Activated T-cell treated with anti-CD3 and anti-CD28 coated beads for 48 hours (primary cell): ENCODE measurements at regions not wholly inside any gene's neighbourhood (a gene's known extent, or its start where the extent isn't known, plus 50 kb on each side); places are given as distances from the start of the nearest gene placed in this dataset.
"Not testable (repeated sequence)": the region's sequence is repeated elsewhere in the genome, so short reads cannot be mapped to it uniquely, and the experiment has no call there.

Source experiments
- DNase-seq: peaks from one replicate; pipeline ENCODE4 v3.0.0-alpha.2; 2020; ENCODE audit warnings: low read depth

DNA sequence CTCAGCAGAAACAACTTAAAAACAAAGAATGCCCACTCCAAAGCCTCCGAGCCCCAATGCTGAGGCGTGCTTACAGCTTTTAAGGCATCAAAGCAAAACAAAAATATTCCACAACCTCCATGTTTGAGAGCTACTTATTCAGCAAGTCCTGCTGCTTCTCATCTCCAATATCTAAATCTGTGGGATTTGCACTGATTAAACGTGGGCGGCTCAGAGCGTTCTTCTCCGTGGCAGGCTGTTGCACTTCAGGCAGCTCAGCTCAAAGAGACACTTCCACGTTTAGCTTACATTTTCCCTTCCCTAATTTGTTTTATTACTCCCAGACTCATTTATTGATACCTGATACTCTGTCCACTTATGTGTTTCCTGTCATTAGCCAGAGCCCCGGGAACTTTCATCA is 282.6 kb upstream of the MCTP2 start:
- no peak for DNase-seq

DNA sequence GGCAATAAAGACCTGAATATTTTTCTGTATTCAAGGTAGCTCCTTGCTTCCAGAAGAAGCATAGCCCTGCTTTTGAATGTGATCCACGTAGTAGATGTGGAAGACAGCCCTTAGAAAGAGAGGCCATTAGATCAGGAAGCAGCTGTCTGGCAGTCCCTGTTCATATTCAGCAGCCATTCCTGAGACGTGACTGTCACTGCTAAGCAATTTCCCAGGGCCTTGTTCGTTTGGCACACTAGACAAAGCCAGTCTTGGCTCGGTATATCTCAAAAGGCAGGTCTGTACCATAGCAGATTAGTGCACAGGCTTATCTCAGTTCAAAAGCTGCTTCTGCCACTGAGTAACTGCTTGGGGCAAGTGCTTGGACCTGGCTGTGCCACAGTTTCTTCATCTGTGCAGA is 287.8 kb upstream of the MCTP2 start:
- no peak for DNase-seq

DNA sequence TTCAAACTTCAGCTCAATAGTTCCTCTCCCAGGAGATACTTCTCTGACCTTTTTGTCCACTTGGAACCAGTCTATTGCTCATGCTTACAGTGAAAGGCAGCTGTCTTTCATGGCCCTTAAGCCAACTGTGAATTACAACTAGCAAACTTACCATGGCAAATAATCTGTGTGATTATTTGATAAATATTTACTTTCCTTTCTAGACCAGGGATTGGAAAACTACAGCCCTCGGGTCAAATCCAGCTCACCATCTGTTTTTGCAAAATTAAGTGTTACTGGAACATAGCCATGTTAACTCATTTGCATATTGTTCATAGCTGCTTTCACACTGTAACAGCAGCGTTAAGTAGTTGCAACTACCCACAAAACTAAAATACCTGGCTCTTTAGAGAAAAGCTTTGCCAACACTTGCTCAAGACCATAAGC is 289.1 kb upstream of the MCTP2 start:
- DNase-seq: no peak

DNA sequence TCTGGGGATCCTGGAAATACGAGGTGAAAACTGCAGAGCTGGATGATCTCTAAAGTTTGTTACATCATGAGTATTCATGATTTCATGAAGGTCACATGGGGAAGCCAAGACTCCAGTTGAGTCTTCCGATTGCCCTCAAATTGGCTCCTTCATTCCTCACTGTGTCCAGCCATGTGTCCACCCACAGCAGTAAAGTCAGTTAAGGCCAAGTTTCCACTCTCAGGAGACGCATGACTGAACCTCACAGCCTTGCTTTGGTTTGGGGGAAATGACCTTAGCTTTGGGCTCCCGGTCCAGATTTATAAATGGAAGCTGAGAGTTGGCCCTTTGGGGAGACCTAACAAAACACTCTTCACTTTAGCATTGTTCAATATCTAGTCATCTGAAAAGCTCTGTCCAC is 289.7 kb upstream of the MCTP2 start:
- DNase-seq: no peak

DNA sequence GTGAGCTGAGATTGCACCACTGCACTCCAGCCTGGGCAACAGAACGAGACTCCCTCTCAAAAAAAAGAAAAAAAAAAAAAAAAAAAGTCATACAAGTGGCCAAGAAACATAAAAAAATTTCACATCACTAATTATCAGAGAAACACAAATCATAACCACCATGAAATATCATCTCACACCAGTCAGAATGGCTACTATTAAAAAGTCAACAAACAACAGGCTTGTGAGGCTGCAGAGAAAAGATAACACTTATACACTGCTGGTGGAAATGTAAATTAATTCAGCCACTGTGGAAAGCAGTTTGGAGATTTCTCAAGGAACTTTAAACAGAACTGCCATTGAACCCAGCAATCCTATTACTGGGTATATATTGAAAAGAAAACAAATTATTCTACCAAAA is 291.1 kb upstream of the MCTP2 start:
- DNase-seq: no peak

DNA sequence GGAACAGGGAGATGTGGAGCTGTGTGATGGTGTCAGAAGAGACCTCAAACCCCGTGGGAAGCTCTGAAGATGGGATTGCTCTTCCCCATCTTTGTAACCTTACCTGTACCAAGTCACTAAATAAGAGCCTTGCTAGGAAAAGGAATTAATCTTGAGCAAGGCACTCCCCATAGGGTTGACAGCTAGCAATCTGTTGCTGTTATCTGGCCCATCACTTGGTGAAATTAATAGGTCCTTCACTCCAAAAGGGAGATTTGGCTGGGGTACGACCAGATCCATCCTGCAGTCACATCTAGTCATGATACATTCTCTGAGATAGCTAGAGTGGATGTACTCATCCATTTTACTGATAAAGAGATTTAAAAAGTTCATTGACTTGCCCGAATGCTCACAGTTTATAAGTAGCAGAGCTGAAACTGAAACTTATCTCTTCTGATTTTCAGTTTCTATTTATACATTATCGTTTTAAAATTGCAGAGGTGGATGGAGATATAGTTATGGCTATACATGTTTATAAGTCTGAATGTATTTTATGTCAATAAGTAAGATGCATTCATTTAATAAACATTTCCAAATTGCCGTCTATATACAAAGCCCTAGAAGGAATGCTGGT is 299.1 kb upstream of the MCTP2 start:
- no peak for DNase-seq

DNA sequence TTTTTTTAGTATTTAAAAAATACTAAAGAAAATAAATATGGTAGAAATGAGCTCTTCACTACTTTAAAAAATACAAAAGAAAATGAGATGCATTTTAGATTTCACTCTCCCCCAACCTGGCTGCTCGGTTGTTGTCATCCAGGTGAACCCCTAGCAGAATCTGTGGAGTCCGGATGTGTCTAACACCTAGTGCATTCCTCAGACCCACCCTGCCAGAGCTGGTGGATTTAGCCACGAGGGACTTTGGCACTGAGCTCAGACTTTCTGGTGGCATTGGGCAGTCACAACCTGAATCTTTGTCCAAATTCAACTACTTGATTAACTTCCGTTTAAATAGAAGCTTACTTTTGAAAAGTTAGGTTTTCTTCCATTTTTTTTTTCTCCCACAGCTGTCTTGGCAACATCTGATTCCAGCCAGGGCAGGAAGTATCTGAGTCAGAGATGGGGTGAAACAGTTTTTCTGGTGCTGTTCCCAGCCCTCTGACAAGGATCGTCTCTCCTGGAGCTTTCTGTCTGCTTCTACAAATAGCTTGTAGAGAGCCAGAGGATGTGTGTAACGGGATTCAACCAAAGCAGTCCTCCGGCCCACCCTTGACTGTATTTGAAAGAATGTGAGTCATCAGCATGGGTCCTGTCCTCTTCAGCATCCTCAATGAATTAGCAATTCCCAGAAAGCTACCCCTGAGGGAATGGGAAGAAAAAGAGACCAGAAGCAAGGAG is 301.8 kb upstream of the MCTP2 start:
- no peak for DNase-seq

DNA sequence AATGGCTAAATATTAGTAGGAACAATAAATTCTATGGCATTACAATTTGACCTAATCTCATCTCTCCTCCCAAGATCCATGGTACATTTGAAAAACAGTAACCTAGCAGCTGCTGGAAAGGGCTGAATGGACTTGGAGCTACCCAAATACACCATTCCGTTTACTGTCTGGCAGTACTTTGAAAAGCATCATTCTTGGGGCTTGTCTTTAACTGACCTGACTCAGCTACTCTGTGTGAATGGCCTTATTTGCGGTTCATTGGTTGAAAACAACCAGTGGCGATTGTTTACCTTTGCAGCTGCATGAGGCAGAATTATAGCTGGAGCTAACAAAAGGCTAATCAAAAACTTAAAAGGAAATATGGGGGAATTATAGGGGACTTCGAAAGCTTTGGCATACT is 311.2 kb upstream of the MCTP2 start:
- DNase-seq: no peak

DNA sequence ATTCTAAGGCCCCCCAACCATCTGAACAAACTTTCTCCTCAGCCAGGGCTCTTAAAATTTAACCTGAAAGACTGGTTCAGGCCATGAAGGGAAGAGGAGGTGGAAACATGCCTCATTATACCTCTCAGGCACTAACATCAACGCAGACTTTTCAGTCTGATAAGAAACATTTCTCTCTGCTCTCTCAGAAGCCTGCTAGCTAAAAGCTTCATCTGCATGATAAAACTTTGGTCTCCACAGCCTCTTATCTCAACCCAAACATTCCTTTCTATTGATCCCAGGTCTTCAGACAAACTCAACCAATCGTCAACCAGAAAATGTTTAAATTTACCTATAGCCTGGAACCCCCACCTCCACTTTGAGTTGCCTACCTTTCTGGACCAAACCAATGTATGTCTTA is 312.6 kb upstream of the MCTP2 start:
- not testable (repeated sequence) for DNase-seq

DNA sequence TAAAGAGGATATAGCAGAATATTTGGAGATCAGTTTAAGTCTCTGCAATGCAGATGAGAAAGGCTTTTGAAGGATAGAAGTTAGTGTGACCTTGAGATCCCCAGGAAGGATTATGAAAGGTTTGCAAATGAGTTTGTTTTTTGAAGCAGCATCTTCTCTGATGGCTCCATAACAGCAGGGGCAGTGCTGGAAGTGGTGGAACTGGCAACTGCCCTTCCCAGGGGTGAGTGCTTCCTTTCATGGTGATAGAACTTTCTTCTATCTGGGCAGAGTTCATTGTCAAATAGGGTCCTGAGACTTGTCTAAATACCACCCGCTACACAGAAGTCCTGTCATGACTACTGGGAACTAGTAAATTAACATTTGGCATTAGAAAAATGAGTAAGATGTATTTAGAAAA is 314.2 kb upstream of the MCTP2 start:
- no peak for DNase-seq

DNA sequence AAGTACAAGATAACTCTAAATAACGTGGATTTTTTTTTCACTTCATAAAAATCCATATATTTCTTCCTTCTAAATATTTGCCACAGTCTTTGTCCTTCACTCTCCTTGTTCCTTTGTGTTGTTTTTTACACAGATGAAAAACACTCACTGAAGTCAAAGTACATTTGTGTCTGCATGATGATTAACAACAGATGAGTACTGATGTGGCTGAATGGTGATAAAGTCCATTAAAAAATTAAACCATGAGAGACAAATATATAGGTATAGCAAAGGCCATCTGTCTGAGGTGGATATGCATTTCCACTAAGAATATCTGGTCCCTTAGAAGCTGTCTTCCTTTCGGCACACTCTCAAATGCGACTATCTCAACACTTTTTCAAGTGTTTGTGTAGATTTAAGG is 317.5 kb upstream of the MCTP2 start:
- no peak for DNase-seq

DNA sequence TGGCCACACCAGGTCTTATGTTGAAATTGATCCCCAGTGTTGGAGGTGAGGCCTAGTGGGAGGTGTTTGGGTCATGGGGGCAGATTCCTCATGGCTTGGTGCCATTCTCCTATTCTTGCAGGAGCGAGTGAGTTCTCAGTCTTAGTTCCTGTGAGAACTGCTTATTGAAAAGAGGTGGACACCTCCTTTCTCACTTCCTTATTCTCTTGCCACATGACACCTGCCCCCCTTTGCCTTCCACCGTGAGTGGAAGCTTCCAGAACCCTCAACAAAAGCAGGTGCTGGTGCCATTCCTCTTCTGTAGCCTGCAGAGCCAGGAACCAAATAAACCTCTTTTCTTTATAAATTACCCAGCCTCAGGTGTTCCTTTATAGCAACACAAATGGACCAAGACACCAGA is 318.1 kb upstream of the MCTP2 start:
- no peak for DNase-seq

DNA sequence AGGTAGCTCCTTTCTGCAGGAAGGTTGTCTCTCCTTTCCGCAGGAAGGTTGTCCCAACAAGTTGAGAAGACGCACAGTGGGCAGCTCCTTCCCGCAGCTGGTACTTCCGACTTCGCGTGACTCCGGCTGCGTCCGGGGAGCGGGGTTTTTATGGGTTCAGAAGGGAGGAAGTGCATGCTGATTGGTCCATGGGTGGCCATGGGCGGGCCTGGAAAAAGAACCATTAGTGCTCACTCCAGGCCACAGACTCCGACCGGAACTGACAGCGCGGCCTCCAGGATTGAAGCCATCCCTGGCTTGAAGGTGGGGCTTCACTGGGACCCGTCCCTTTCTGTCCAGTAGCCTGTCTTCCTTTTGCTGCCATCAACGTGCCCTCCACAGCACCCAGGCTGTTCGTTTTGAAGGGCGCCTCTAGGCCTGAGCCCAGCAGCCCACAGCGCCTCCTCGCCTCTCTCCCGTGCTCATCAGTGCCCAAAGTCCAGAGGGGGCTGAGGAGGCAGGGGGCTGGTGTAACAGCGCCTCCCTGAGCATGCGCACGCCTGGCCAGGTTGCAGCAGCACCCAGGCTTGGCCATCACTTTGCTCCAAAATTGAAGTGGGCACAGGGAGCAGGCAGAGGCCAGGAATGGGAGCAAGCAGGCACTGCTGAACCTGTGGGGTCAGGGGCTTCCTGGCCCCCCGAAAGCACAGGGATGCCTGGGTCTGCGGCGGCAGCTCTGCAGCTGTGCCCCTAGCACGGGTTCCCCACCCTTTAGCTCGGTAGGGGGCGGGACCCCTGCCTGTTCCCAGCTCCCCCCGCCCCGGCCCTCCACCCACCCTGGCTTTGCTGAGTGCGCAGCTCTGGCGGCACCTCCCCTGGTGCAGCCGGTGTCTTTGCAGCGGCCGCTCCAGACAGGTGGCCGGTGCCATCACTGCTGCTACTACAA is 330.6 kb upstream of the MCTP2 start:
- DNase-seq: no peak

DNA sequence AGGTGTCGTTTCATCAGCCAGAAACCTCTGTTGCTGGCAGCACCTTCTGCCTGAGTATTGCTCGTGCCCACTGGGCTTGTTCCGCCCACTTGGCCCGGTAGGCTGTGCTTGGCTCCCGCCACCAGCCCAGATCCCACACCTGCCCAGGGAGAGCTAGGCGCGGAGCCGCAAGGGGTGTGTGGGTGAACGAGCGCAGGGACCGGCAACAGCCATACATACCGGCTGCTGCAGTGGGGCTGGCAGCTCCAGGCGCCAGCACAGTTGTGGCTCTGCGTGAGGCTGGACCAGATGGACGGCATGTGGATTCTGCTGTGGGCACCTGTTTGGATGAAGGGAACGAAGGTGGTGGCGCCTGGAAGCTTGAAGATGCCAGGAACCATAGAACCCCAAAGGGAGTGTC is 331.5 kb upstream of the MCTP2 start:
- no peak for DNase-seq

DNA sequence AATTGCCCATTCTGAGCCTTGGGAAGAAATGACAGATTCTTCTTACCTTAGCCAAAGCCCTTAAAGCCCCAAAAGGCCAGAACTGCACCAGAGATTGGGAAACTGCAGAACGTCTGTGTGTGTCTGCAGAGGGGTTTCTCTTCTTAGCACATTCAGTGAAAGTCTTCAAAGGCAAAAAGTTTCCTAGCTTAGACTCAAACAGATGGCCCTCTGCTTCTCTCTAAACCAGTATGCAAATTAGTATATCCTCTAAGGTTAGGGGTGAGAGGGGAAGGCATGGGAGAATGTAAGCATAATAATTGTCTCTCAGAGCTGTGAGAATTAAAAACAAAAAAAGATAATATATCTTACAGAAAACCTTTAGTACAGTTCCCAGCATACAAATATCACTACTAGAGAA is 334.0 kb upstream of the MCTP2 start:
- DNase-seq: no peak

DNA sequence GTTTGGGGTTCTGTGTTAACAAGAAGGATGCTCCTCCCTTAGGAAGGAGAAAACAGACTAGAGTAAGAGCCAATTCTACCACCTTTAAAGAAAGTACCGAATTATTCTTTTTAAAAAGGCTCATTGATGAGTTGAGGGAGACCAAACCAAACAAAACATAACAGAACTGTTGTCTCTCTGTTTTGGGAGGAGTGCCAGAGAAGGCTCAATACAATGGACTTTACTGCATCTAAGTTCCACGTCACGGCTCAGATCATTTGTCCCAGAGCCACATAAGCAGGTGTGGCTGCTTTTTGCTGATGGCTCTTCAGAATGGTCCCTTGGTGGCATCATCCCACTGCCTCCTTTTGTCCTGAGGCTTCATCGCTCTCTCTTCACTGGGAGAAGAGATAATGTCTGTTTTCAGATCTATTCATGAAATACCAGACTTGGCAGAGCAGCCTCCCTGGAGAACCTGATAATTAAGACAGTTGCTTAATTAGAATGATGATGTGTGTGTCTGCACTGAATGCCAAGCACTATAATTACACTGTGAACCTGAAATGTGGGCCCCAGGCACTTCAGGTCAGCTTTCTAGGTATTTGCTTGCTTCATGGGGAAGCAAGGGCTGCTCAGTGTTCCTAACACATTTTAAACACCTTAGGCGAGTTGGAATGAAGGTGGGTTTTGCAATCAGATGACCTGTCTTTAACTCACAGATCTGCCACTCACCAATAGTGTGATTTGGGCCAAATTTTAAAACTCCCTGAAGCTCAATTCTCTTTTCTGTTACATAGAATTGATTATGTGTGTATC is 335.2 kb upstream of the MCTP2 start:
- no peak for DNase-seq

DNA sequence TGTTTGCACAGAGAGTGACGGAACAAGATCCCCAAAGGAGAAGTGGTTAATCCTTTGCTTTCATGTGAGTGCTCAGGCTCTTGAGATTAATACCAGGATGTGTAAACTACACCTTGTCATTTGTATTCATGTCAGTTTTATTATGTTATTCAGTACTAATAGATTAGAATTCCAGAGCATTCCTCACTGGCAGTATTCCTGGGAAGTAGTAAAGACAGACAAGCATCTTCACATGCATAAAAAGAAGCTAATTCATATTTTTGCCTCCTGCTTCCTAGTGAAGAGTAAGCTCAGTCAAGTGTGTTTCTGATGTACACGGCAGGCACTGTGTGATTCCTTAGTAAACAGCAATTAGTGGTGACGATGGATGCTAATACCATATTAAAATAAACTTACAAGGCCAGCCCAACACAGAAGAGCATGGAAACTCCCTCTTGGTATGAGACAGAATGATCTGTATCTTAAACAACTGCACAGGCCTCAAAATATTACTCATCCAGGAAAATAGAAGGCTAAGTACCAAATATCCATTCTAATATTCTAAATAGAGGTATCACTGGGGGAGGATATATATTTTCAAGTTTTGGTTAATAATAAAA is 336.8 kb upstream of the MCTP2 start:
- no peak for DNase-seq

DNA sequence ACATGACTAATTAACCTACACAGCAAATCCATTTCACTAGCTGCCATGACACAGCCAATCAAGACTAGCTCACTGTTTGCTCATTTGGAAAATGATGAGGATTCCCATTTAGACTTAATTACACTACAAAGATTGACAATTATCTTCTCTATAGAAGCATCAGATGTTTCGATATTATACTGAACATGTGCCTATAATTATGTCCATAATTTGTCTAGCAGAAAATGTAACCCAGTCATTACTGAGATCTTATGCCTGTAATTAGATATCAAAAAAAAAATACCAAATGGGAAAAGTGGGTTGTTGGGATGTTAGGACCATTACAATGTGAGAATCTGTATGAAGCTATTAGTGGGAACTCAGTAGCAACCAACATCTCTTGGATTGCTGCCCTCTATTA is 344.2 kb upstream of the MCTP2 start:
- no peak for DNase-seq

DNA sequence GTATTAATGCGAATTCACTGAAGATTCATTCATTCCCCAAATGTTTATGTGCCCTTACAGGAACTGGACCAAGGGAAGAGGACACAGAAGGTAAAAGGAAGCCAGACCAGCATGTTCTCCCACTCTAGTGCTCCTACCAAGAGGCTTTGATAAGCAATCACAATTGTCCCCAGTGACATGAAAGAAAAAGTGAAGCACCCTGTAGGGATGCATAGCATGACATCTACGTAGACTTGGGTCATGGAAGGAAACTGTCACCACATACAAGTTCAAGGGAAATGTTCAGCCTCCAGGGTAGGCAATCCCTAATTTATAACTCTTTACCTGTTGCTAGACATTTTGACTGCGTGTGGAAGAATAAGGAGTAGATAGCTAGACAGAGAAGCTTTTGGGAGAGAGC is 348.6 kb upstream of the MCTP2 start:
- no peak for DNase-seq

DNA sequence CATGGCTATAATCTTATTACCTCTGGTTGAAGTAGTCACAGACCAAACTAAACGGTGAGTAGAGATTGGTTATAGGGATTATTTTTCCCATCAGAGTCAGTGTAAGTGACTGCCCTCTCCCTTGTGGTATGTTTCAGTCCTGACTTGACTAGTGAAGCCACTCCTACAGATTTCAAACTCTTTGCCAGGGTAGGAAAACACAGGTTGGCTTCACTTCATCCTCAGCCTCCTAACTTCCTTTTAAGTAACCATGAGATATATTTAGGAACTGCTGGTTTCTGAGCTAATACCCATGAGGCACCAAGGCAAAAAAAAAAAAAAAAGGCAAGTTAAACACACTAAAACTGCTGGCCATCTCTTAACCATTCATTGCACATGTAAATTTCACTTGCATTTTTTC is 349.2 kb upstream of the MCTP2 start:
- no peak for DNase-seq

DNA sequence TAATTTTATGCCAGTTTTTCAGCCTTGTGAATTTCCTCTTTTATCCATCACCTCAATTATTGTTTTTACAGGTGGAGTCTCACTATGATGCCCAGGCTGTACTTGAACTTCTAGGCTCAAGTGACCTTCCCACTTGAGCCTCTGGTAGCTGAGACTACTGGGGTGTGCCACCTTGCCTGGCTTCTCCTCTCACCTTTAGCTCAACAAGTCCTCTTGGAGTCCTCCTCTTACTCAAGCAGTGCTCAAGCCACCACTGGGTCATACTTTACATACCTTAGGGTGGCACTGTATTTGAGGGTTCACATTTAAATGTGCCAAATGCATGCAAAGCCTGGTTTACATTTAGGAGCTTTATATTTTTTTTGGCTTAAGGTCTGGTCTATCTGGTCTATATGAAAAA is 350.1 kb upstream of the MCTP2 start:
- DNase-seq: no peak

DNA sequence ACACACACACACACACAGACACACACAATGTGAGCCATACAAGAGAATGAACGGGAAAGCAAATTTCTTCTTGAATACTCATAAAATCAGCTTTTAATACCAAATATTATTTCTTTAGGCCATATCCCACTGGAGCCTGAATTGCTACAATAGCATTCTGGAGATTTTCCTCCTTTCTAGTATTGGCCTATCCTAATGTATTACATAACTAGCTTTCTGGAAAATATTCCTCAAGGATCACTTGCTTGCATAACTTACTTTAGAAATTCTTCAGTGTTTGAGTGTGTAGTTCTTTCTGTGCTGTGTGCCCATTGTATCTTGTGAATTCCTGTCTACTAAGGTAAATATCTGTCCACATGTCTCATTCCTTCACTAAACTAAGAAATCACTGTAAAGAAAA is 351.0 kb upstream of the MCTP2 start:
- DNase-seq: no peak
